ENCODE measurements at regions not wholly inside any gene's neighbourhood (a gene's known extent, or its start where the extent isn't known, plus 50 kb on each side); places are given as distances from the start of the nearest gene placed in this dataset.
"Not testable (repeated sequence)": the region's sequence is repeated elsewhere in the genome, so short reads cannot be mapped to it uniquely, and the experiment has no call there.

- DNase-seq = no peak
Measured at GRCh38 chr15:35206060-35206675, 121.1 kb upstream of the NANOGP8 start.

GRCh38 chr15:35198197-35198596 is 113.1 kb upstream of the NANOGP8 start:
- no peak for DNase-seq

DNA sequence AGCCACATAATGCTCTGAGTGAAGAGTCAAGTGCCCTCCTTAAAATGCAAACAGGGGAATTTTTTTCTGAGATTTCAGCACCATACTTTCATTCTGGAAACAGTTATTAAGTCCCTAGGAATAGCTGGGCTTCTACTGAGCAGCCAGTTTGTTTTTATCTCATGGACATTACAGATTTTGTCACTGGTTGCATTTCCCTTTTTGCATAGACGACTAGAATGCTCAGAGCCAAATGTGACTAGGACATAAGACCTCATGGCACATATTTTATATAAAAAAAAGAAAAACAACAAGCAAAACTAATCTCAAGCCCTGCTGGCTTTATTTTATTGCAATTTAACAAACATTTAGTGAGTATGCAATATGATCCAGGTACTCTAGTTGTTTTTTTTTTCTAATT is 112.7 kb upstream of the NANOGP8 start:
- no peak for DNase-seq

- no peak for DNase-seq
Measured at GRCh38 chr15:35197306-35197705, 112.2 kb upstream of the NANOGP8 start.

- DNase-seq = no peak
Measured at GRCh38 chr15:35196273-35196672, 111.2 kb upstream of the NANOGP8 start.

GRCh38 chr15:35195649-35196048 is 110.6 kb upstream of the NANOGP8 start:
- DNase-seq = no peak

DNA sequence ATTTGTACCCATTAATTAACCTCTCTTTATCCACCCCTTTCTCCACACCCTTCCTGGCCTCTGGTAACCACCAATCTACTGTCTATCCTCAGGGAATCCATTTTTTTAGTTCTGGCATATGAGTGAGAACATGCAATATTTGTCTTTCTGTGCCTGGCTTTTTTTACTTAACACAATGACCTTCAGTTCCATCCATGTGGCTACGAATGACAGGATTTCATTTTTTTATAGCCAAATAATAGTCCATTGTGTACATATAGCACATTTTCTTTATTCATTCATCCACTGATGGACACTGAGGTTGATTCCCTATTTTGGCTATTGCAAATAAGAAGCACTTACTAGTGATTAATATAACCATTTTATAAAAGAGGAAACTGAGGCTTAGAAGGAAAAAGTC is 109.9 kb upstream of the NANOGP8 start:
- no peak for DNase-seq

- no peak for DNase-seq
Measured at GRCh38 chr15:35194296-35194695, 109.2 kb upstream of the NANOGP8 start.

- no peak for DNase-seq
Measured at GRCh38 chr15:35191783-35192182, 106.7 kb upstream of the NANOGP8 start.

- DNase-seq = no peak
Measured at GRCh38 chr15:35186346-35186745, 101.3 kb upstream of the NANOGP8 start.

DNA sequence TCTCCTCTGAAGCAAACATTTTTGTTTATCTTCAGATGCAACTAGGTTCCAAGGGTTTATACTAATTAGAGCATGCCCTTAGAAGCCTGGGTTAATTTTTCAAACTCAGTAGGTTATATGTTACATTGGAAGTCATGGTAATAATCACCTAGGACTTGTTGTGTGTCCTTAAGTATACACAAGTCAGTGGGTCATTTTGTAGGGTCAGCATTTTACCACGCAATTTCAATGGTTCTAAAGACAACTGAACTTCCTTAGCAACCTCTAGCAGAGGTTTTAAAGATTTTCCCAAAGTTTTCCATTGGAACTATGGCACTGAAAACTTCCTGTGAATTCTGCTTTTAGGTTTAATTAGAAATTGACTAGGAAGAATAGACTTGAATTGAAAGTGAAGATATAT is 99.6 kb upstream of the NANOGP8 start:
- DNase-seq = no peak

DNA sequence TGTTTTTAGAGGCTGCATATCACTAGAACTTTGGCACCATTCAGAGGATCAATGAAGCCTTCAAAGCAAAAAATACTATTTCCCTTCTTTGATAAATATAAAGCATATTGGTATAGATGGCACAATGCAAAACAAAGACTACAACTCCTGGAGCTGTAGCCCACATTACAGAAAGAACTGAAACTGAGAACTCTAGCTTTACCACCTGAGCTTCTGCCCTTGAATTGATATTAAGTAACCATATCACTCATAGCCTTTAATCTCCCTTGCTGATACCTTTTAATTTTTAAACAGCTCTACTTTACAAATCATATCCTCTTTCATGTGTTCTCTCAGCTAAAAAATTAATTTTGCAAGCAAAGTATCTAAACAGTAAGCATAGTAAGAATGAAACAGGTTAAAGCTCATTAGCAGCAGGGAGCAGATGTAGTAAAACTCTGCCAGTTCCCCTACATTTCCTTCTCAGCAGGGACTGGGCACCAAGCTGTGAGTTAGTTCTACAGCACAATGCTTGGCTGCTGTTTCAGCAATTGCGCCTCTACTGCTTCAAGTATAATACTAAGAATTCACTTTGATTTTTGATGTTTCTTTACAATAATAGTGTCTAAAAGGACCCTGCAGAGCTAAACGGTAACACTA is 97.9 kb upstream of the NANOGP8 start:
- DNase-seq = no peak

- DNase-seq = no peak
Measured at GRCh38 chr15:35181538-35181937, 96.4 kb upstream of the NANOGP8 start.

DNA sequence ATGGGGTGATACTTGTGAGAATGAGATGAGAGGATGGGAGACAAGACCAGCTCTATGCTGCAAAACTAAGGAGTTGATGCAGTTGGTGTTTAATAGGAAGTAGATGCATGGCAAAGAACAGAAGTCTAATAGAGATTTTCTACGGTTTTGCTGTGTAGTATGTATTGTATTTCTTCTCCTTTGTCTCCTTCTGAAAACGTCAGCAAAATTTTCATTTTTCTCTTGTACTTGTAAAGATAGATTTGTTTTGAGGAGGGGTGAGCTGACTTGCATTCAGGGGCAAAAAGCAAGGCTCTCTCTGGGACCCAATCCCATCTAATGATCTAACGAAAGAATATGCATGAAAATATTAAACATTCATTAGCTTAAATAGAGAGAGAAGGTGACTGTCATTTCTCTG is 94.6 kb upstream of the NANOGP8 start:
- no peak for DNase-seq

DNA sequence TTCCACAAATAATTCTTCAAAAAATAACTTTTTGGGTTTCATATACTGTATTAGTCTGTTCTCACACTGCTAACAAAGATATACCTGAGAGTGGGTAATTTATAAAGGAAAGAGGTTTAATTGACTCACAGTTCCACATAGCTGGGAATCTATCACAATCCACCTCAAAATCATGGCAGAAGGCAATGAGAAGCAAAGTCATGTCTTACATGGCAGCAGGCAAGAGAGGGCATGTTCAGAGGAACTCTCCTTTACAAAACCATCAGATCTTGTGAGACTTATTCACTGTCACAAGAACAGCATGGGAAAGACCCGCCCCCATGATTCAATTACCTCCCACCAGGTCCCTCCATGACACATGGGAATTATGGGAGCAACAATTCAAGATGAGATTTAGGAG is 93.1 kb upstream of the NANOGP8 start:
- DNase-seq = not testable (repeated sequence)

GRCh38 chr15:35174948-35175347 is 89.9 kb upstream of the NANOGP8 start:
- no peak for DNase-seq

- DNase-seq = no peak
Measured at GRCh38 chr15:35173444-35174118, 88.5 kb upstream of the NANOGP8 start.

DNA sequence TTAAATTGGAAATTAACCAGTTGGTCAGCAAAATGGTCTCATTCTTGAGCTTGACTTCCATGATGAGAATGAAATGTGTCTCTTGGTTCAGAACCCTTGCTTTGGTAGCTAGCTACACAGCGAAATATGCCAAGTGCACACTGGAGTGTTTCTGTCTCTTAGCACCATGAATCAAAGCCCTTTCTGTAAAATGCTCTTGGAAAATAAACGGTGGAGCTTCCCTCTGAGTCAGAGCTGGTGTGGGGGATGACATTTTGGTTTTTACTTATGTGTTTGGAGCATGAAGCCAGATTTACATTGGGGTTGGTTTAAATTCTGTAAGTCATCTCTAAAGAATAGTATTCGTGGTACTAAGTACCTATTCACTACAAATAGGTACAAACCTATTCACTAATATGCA is 85.1 kb upstream of the NANOGP8 start:
- DNase-seq = no peak

DNA sequence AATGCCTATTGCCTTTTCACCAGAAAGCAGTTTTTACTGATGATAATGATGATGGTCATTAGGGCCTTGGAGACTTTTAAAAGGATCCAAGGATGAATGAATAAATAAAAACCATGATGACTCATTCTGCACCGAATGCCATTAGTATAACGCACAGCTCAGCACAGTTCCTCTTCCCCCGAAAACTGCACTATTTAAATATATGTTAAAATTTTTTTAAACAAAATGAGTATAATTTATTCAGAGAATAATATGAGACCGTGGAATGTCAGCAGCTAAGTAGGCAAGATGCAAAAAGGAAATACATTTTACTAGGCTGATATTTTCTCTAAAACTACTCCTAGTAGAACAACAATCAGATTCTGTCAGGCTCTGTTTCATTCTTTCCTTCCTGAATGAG is 83.4 kb upstream of the NANOGP8 start:
- no peak for DNase-seq

DNA sequence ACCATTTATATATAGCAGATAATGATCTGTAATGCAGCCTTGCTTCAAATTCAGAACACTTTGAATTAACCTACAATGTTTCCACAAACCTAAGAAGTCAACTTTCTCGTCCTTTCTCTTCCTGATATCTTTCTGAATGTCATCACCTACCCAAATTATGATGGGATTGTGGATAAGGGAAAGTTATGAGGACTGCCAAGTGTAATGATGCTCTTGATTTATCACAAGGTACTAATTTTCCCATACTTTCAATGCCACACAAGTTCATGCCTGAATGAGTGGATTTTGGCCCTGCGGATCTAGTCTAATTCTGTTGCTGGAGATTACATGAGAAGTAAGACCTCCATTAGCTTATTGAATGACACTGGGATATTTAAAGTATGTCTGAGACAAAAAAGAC is 82.6 kb upstream of the NANOGP8 start:
- no peak for DNase-seq

DNA sequence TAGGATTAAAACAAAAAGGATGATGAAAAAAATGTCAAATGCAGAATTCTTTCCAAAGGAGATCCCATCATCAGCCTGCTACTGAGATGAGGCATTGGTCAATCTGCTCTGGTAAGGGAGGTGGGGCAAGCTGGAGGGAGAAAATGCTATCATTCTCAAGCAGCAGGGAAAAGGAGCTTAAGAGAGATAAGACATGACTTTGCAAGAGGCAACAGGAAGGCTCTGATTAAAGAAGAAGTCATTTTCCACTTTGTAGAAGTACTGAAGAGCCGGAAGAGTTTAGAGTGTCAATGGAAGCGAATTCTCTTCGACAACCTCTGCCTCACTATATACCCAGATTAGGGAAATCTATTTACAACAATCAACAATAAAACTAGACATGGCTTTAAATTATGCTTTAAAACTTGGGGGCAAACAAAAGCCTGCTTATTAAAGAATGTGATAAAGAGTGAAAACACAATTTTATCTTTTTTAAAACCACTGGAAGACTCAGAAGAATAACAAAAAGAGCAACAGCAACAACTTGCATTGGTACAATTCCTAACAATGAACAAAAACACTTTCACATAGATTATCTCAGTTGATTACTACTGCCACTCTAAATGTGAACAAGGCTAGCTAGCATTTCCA is 81.8 kb upstream of the NANOGP8 start:
- DNase-seq = no peak

DNA sequence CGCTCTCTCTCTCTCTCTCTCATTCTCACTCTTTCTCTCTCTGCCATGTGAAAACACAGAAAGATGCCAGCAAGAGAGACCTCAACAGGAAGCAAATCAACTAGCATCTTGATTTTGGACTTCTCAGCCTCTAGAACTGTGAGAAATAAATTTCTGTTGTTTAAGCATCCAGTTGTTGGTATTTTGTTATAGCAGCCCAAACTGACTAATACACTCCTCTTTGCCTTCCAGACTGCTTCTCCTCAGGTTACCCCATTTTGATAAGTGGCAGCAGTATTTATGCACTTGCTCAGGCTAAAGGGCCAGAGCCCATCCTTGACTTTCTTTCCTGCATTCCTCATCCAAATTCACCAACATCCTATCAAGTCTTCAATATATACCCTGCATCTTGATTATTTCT is 76.6 kb upstream of the NANOGP8 start:
- DNase-seq = no peak

DNA sequence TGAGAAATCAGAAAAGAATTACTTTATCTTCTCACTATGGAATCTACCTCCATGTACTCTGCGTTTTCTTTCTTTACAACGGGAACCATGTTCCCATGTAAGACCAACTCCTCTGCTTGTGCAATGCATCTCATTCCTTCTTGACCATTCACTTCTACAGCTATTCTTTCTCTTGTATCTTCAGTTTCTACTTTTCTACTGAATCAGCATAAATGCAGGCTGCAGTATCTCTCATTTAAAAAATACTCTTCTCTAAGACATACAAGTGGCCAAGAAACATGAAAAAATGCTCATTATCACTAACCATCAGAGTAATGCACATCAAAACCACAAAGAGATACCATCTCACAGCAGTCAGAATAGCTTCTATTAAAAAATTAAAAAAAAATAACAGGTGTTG is 74.1 kb upstream of the NANOGP8 start:
- no peak for DNase-seq

DNA sequence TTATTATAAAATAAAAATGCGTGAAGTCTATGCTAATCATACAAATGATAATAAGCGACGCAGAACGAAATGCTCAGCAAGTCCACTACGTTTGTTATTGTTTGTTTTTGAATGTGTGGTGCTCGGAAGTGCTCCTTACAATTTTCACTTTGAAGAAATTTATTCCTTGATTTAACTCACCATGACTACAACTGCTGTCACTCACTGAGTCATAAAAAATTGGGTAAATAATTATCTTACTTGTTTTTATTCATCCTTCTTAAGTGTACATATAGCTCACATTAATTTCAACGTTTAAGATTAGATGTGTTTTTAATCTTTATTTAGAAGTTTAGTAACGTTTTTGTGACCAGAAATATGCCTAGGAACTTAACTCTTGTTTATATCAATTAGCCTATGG is 66.7 kb upstream of the NANOGP8 start:
- no peak for DNase-seq
